ENCODE measurements at regions not wholly inside any gene's neighbourhood (a gene's known extent, or its start where the extent isn't known, plus 50 kb on each side); places are given as distances from the start of the nearest gene placed in this dataset.
"Not testable (repeated sequence)": the region's sequence is repeated elsewhere in the genome, so short reads cannot be mapped to it uniquely, and the experiment has no call there.

DNA sequence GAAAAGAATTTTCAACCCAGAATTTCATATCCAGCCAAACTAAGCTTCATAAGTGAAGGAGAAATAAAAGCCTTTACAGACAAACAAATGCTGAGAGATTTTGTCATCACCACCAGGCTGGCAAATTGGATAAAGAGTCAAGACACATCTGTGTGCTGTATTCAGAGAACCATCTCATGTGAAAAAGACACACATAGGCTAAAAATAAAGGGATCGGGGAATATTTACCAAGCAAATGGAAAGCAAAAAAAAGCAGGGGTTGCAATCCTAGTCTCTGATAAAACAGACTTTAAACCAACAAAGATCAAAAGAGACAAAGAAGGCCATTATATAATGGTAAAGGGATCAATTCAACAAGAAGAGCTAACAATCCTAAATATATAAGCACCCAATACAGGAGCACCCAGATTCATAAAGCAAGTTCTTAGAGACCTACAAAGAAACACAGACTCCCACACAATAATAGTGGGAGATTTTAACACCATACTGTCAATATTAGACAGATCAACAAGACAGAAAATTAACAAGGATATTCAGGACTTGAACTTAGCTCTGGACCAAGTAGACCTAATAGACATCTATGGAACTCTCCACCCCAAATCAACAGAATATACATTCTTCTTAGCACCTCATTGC is 55.9 kb upstream of the ACSM6 start:
- H3K9me3 ChIP-seq (ENCODE audit: control insufficient read depth, insufficient read depth, low read length); H3K4me3 ChIP-seq (ENCODE audit: low read depth, low read length); POLR2A ChIA-PET; H3K27ac ChIP-seq (ENCODE audit: low read depth, low read length); H3K27me3 ChIP-seq (ENCODE audit: control insufficient read depth, insufficient read depth, low read length); DNase-seq (ENCODE audit: low read depth, low spot score): not testable (repeated sequence)
- CTCF ChIA-PET = interaction anchor here (0.6 kb wide), 1 partner anchor 241 kb away, joined by 3 read pairs; no protein-coding TSS in a partner anchor

DNA sequence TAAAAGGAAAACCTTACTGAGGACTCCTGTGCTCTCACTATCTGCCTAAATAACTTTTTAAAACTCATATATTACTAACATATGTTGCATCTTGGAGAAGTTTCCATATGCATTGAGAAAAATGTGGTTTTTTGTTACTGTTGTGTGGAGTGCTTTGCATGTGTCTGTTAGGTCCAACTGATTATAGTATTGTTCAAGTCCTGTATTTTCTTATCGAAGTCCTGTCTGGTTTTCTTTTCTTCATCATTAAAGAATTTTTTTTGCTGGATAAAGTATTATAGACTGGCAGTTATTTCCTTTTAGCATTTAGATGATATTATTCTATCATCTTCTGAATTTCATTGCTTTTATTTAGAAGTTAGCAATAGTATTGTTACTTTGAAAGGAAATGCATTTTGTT is 59.5 kb upstream of the ACSM6 start:
- H3K27me3 ChIP-seq (ENCODE audit: control insufficient read depth, insufficient read depth, low read length) = peaks cover 3% of the 10 kb centered on the region
- H3K4me3 ChIP-seq (ENCODE audit: low read depth, low read length) = no peak overlapping the region
- H3K27ac ChIP-seq (ENCODE audit: low read depth, low read length) = no peak overlapping the region
- DNase-seq (ENCODE audit: low read depth, low spot score) = no peak
- no peak for TF ChIP-seq CTCF (IDR thresholded peaks at IDR 0.05; ENCODE audit: low read depth, low read length)
- POLR2A ChIA-PET = no interaction called here
- CTCF ChIA-PET = interaction anchor here (0.7 to 2.4 kb wide), 7 partner anchors 13 to 976 kb away, joined by 3 to 10 read pairs (median 3); no protein-coding TSS in a partner anchor
- no peaks in the 10 kb centered on the region for H3K9me3 ChIP-seq (ENCODE audit: control insufficient read depth, insufficient read depth, low read length)

DNA sequence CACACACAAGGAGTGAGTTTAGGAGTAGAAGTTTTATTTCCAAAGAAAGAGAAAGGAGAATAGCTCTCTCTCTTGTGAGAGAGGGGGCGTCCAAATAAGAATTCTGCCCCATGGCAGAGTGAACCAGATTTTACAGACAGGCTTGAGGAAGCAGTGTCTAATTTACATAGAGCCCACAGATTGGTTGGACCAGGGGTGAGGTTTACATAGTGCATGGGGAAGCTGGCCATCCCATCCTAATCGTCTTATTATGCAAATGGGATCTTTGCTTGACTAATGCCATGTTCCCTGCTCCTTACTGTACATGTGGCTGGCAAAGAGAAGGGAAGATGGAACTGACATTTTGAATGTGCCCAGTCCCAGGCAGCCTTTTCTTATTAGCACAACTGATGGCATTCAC is 60.0 kb upstream of the ACSM6 start:
- no peak for DNase-seq (ENCODE audit: low read depth, low spot score)
- Histone ChIP-seq H3K9me3 (ENCODE audit: control insufficient read depth, insufficient read depth, low read length) (no peaks in the 10 kb centered on the region), H3K4me3 (ENCODE audit: low read depth, low read length) (no peak overlapping the region), H3K27me3 (ENCODE audit: control insufficient read depth, insufficient read depth, low read length) (peaks cover 3% of the 10 kb centered on the region), H3K27ac (ENCODE audit: low read depth, low read length) (no peak overlapping the region)
- no peak for TF ChIP-seq CTCF (IDR thresholded peaks at IDR 0.05; ENCODE audit: low read depth, low read length)
- ChIA-PET CTCF (interaction anchor here (0.7 to 2.4 kb wide), 8 partner anchors 12 to 470 kb away, joined by 3 to 24 read pairs (median 5); no protein-coding TSS in a partner anchor), POLR2A (no interaction called here)

GRCh38 chr10:95133016-95133752 is 60.9 kb upstream of the ACSM6 start:
- peak; percentile 39 for DNase-seq (ENCODE audit: low read depth, low spot score)
- peaks cover 3% of the 10 kb centered on the region for H3K27me3 ChIP-seq (ENCODE audit: control insufficient read depth, insufficient read depth, low read length)
- peak; percentile 78 for TF ChIP-seq CTCF (IDR thresholded peaks at IDR 0.05; ENCODE audit: low read depth, low read length)
- ChIA-PET CTCF (interaction anchor here (0.6 to 1.5 kb wide), 14 partner anchors 11 to 606 kb away, joined by 3 to 24 read pairs (median 4); no protein-coding TSS in a partner anchor), POLR2A (no interaction called here)
- no peaks in the 10 kb centered on the region for H3K9me3 ChIP-seq (ENCODE audit: control insufficient read depth, insufficient read depth, low read length)
- no peak overlapping the region for H3K27ac ChIP-seq (ENCODE audit: low read depth, low read length)
- H3K4me3 ChIP-seq (ENCODE audit: low read depth, low read length) = no peak overlapping the region

DNA sequence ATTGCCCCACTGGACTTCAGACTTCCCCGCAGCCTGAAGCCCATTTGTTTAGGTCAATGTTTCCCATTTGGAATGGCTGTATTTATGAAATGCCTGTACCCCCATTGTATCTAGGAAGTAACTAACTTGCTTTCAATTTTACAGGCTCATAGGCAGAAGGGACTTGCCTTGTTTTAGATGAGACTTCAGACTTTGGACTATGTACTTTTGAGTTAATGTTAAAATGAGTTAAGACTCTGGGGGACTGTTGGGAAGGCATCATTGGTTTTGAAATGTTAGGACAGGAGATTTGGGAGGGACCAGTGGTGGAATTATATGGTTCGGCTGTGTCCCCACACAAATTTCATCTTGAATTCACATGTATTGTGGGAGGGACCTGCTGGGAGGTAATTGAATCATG is 61.1 kb upstream of the CYP2C8 start:
- POLR2A ChIA-PET; DNase-seq (ENCODE audit: low read depth, low spot score); H3K4me3 ChIP-seq (ENCODE audit: low read depth, low read length); H3K9me3 ChIP-seq (ENCODE audit: control insufficient read depth, insufficient read depth, low read length); H3K27ac ChIP-seq (ENCODE audit: low read depth, low read length); CTCF ChIA-PET; H3K27me3 ChIP-seq (ENCODE audit: control insufficient read depth, insufficient read depth, low read length): not testable (repeated sequence)

- no peak for TF ChIP-seq CTCF (IDR thresholded peaks at IDR 0.05; ENCODE audit: low read depth, low read length)
- no peak for DNase-seq (ENCODE audit: low read depth, low spot score)
- POLR2A ChIA-PET = no interaction called here
- Histone ChIP-seq H3K9me3 (ENCODE audit: control insufficient read depth, insufficient read depth, low read length) (no peaks in the 10 kb centered on the region), H3K4me3 (ENCODE audit: low read depth, low read length) (no peak overlapping the region), H3K27ac (ENCODE audit: low read depth, low read length) (no peak overlapping the region), H3K27me3 (ENCODE audit: control insufficient read depth, insufficient read depth, low read length) (no peaks in the 10 kb centered on the region)
- CTCF ChIA-PET = no interaction called here
These were observed 56.3 kb upstream of the CYP2C8 start for GRCh38 chr10:95125582-95125981.
